SH-SY5Y (cell line): ENCODE measurements at regions not wholly inside any gene's neighbourhood (a gene's known extent, or its start where the extent isn't known, plus 50 kb on each side); places are given as distances from the start of the nearest gene placed in this dataset.

ENCODE experiments used
- GATA2 ChIP-seq: IDR thresholded peaks from 2 replicates; pipeline ENCODE4 v1.6.1; 2011; ENCODE audit warnings: mild to moderate bottlenecking, low read depth, low read length
- GATA3 ChIP-seq: IDR thresholded peaks from 2 replicates; pipeline ENCODE4 v1.6.1; 2011; ENCODE audit warnings: low read depth, mild to moderate bottlenecking, low read length, moderate library complexity

DNA sequence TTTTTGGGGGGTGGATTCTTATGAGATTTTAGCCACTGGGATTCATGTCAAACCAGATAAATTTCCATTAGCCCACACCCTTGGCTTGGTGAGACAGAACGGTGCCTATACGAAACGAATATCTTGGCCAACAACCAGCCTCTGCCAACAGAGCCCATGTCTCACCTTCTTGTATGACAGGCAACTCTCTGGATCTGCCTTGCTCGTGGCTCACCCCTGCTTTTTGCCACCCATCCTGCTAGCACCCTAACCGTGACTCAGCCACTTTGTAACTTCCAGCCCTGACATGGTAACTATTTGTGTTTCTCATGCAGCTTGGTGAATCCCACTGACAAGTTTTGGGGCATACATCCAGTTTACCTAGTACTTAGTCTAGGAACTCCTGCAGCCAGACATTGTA lies 457.0 kb downstream of the SPATA31D1 start:
- TF ChIP-seq GATA3 (no peak), GATA2 (no peak)
